HG03521 (cell line): ENCODE measurements at regions not wholly inside any gene's neighbourhood (a gene's known extent, or its start where the extent isn't known, plus 50 kb on each side); places are given as distances from the start of the nearest gene placed in this dataset.

ENCODE experiments used
- ATAC-seq: cut with Tn5 transposase; IDR thresholded peaks from one replicate; pipeline ENCODE4 v1.9.1; 2021; ENCODE audit warnings: mild to moderate bottlenecking, moderate library complexity; ENCODE audit not compliant: unreplicated experiment

- ATAC-seq: no peak
Measured at GRCh38 chr11:116601814-116602636, 170.8 kb downstream of the BUD13 start.

GRCh38 chr11:116600930-116601329, 171.9 kb downstream of the BUD13 start:
- no peak for ATAC-seq

GRCh38 chr11:116598556-116598955, 174.2 kb downstream of the BUD13 start:
- ATAC-seq: no peak

- no peak for ATAC-seq
Measured at GRCh38 chr11:116598036-116598435, 174.8 kb downstream of the BUD13 start.

GRCh38 chr11:116596346-116597260, 176.2 kb downstream of the BUD13 start:
- no peak for ATAC-seq

- ATAC-seq: no peak
Measured at GRCh38 chr11:116595305-116595880, 177.4 kb downstream of the BUD13 start.

- ATAC-seq: no peak
Measured at GRCh38 chr11:116590844-116591570, 181.8 kb downstream of the BUD13 start.

- no peak for ATAC-seq
Measured at GRCh38 chr11:116589402-116589801, 183.4 kb downstream of the BUD13 start.

GRCh38 chr11:116586392-116586791, 186.4 kb downstream of the BUD13 start:
- no peak for ATAC-seq

- ATAC-seq: no peak
Measured at GRCh38 chr11:116582571-116582970, 190.2 kb downstream of the BUD13 start.

GRCh38 chr11:116581349-116581748, 191.4 kb downstream of the BUD13 start:
- no peak for ATAC-seq

- ATAC-seq: no peak
Measured at GRCh38 chr11:116580799-116581198, 192.0 kb downstream of the BUD13 start.

- no peak for ATAC-seq
Measured at GRCh38 chr11:116579857-116580727, 192.7 kb downstream of the BUD13 start.

- ATAC-seq: no peak
Measured at GRCh38 chr11:116579031-116579653, 193.6 kb downstream of the BUD13 start.

GRCh38 chr11:116577956-116578355, 194.8 kb downstream of the BUD13 start:
- no peak for ATAC-seq

GRCh38 chr11:116577273-116577672, 195.5 kb downstream of the BUD13 start:
- no peak for ATAC-seq

- no peak for ATAC-seq
Measured at GRCh38 chr11:116576526-116576925, 196.3 kb downstream of the BUD13 start.

- no peak for ATAC-seq
Measured at GRCh38 chr11:116567721-116568242, 205.0 kb downstream of the BUD13 start.

GRCh38 chr11:116563712-116564047, 209.1 kb downstream of the BUD13 start:
- ATAC-seq: no peak
